ENCODE measurements at regions not wholly inside any gene's neighbourhood (a gene's known extent, or its start where the extent isn't known, plus 50 kb on each side); places are given as distances from the start of the nearest gene placed in this dataset.

DNA sequence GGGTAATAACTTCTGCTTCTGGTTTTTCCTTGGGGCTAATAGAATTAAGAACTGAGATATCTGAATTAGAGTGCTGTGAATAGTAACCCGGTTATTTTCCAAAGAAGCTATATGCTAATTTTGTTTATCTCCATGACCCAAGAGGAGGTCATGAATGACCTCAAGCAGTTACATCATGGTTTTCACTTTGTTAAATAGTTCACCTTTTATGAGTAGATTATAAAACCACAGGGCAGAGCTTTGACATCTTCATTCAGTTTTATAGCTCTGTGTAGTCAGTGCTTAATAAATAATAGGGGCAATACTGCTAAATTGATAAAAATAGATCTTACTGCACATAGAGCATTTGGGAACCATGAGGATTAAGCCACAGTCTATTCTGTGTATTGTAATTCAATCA lies 462.2 kb downstream of the LRIG3 start:
- TF ChIP-seq, protein P1, sequence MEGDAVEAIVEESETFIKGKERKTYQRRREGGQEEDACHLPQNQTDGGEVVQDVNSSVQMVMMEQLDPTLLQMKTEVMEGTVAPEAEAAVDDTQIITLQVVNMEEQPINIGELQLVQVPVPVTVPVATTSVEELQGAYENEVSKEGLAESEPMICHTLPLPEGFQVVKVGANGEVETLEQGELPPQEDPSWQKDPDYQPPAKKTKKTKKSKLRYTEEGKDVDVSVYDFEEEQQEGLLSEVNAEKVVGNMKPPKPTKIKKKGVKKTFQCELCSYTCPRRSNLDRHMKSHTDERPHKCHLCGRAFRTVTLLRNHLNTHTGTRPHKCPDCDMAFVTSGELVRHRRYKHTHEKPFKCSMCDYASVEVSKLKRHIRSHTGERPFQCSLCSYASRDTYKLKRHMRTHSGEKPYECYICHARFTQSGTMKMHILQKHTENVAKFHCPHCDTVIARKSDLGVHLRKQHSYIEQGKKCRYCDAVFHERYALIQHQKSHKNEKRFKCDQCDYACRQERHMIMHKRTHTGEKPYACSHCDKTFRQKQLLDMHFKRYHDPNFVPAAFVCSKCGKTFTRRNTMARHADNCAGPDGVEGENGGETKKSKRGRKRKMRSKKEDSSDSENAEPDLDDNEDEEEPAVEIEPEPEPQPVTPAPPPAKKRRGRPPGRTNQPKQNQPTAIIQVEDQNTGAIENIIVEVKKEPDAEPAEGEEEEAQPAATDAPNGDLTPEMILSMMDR (IDR thresholded peaks at IDR 0.05; ENCODE audit: low read depth, low read length, missing control alignments), result no peak
- no peak for DNase-seq (ENCODE audit: extremely low read depth, low read depth)
- no peak overlapping the region for H3K4me3 ChIP-seq (replicated peaks; ENCODE audit: low read depth, low read length)

DNA sequence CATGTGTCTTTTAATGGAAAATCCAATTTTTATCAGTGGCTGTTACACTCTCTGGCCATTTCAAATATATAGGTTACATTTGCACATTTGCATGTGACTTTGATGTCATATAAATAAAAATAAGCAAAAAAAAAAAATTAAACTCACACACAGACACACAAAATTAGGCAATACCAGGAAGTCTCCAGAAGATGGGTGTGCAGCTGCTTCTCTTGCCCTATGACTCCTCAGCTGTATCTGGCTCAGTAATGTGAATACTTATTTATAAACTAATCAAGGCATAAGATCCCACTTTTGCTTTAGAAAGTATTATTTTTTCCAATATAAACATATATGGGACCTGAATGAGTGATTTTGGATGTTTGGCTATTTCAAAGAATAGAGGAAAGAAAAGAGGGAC lies 461.1 kb downstream of the LRIG3 start:
- no peak overlapping the region for H3K4me3 ChIP-seq (replicated peaks; ENCODE audit: low read depth, low read length)
- DNase-seq (ENCODE audit: extremely low read depth, low read depth), result no peak
- TF ChIP-seq, protein P1 (IDR thresholded peaks at IDR 0.05; ENCODE audit: low read depth, low read length, missing control alignments), result no peak

DNA sequence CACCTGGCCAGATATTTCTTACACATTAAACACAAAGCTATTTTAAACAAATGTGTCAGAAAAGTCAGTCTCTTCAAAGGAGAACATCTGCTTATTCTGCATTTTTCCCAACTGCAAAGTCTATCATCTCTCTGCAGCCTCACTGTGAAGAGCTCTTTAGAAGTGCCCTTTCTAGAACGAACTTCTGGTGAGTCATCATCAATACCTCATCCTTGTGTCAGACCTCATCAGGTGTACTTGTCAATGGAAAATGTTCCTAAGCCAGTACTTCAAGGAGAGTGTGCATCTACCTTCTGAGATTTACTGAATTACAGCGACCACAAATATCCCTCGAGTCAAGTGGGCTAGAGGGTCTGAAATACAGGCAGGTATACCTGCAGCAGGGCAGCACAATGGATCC lies 457.3 kb downstream of the LRIG3 start:
- no peak for DNase-seq (ENCODE audit: extremely low read depth, low read depth)
- H3K4me3 ChIP-seq (replicated peaks; ENCODE audit: low read depth, low read length), result no peak overlapping the region
- TF ChIP-seq, protein P1 (IDR thresholded peaks at IDR 0.05; ENCODE audit: low read depth, low read length, missing control alignments), result no peak

DNA sequence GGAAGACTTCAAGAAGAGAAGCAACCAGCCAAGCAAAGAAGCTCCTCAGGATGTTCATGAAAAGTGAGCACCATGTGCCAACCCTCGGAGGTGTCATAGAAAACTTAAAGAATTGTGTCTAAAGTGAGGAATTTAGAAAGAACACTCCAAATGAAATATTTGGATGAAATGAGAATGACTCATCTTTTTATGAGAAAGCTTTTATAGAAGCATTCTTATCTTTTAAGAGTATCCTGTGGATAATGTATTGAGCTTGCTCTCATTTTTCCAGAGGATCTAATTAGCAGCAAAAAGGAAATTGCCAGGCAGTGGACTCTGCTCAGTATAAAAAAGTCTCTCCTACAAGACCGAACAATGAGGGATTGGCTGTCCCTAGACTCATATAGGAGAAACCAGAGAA lies 454.9 kb downstream of the LRIG3 start:
- TF ChIP-seq, protein P1 (IDR thresholded peaks at IDR 0.05; ENCODE audit: low read depth, low read length, missing control alignments), result no peak
- DNase-seq (ENCODE audit: extremely low read depth, low read depth), result no peak
- no peak overlapping the region for H3K4me3 ChIP-seq (replicated peaks; ENCODE audit: low read depth, low read length)

DNA sequence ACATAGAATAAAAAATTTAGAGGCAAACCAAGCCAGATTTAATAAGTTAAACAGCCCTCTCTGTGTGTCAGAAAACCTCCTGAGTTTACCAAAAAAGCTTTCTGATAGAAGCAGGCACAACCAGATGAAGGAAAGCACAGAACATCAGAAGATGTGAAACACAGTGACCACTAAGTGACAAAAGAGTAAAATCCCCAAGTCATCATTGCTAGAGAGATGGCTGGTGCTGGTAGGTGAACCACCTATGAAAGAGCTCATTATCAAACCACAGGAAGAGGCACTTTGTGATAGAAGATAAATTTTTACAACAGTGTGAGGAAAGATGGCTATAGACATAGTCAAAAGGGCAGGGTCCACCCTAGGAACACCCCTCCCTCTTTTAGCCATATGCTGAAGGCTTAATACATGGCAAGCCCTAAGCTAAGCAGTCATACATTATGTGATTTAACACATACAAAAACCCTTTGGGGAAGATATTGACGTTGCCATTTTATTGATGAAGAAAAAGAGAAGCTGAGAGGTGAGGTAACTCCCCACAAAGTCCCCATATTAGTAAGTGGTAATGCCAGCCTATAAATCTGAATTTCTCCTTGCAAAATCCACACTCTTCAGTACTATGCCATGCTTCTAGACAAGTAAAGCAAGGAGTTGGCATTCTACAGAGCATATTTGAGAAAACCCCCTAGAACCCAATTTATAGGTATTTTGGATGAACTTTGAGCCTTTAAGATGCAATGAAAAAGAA lies 449.9 kb downstream of the LRIG3 start:
- TF ChIP-seq, protein P1 (IDR thresholded peaks at IDR 0.05; ENCODE audit: low read depth, low read length, missing control alignments), result no peak
- no peak for DNase-seq (ENCODE audit: extremely low read depth, low read depth)
- no peak overlapping the region for H3K4me3 ChIP-seq (replicated peaks; ENCODE audit: low read depth, low read length)

DNA sequence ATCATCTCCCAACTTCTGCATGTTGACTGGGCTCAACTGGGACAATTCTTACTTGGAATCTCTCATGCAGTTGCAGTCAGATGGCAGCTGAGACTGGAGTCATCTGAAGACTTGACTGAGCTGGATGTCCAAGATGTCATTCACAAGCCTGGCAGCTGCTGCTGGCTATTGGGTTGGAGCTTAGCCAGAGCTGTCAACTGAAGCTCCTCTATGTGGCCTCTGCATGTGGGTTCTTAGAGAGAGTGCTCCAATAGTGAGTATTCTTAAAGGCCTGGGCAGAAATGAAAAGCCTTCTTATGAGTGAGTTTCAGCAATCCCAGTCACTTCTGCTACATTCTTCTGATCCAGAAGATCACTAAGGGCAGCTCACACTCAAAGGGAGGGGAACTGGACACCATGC lies 440.9 kb downstream of the LRIG3 start:
- TF ChIP-seq, protein P1 (IDR thresholded peaks at IDR 0.05; ENCODE audit: low read depth, low read length, missing control alignments), result no peak
- no peak for DNase-seq (ENCODE audit: extremely low read depth, low read depth)
- no peak overlapping the region for H3K4me3 ChIP-seq (replicated peaks; ENCODE audit: low read depth, low read length)

DNA sequence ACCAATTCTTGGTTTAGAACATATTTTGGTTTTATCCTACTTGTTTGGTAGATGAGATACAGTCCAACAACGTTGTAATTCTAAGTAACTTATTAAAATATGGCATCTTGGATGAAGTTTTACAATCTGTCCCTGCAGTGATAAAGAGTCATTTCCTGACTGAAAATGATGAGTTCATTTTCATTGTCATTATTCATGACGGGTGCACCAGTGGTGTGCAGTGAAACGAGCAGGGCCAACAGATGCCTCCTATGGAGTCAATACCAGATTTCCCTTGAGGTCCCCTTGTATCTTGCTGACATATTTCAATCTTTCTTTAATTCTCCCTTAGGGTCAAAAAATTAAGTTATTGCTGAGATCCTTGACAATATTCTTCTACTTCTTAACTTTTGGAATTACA lies 438.5 kb downstream of the LRIG3 start:
- H3K4me3 ChIP-seq (replicated peaks; ENCODE audit: low read depth, low read length), result no peak overlapping the region
- TF ChIP-seq, protein P1 (IDR thresholded peaks at IDR 0.05; ENCODE audit: low read depth, low read length, missing control alignments), result no peak
- no peak for DNase-seq (ENCODE audit: extremely low read depth, low read depth)

All from HFF-Myc (cell line).